GM19455 (cell line): ENCODE measurements at regions not wholly inside any gene's neighbourhood (a gene's known extent, or its start where the extent isn't known, plus 50 kb on each side); places are given as distances from the start of the nearest gene placed in this dataset.

ENCODE experiments used
- ATAC-seq: cut with Tn5 transposase; IDR thresholded peaks from one replicate; pipeline ENCODE4 v1.9.1; 2021; ENCODE audit not compliant: unreplicated experiment

DNA sequence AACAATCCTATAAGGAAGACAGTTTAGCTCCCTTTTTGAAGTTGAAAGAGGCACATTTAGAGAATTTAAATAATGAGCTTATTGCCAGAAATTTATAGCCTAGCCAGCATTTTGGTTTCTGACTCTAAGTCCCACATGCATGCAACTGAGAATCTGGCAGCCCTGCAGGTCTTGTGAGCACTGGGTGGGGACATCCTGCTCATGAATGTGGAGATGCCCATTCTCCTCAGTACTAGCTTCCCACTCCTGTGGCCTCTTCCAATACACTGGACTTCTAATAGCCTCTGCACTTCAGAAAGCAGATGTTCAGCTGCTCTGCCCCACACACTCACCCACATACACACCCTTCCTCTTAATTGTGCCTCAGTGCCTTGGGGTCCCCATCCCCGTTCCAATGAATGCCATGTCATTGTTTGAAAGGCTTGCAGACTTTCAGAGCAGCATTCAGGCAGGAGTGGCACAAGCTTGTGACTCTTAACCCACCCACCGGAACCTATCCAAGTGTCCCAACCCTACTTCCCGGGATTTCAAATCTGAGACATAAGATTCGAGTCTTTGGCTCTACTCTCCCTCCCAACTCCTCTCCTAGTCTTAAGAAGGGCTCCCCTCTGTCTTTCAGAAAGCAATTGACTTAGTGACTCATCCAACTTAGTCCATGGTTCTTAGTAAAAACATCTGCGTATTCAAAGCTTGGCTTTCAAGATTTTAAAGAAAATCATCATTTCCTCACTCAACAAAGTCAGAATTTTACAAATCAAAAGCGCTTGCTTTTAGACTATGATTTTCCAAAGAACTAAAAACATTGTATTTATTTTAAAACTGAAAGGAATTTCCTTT, 80.0 kb upstream of the FREM2 start:
- ATAC-seq, result no peak

DNA sequence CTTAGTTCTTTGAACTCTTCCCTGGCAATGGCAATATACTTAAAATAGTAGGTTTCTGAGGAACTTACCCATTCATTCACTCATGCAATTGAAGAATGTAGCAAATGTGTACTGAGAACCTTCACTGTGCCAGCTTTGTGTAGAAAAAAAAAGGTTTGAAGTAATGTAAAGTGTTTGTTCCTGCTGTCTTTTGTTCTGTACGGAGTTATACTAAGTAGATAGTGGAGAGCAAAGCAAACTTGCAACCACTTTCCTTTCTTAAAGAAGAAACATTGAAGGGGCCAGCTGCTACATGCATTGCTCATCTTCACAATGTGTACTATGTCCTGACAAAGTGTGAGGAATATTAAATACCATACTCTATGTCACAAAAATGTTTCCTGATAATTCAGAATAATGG, 68.9 kb upstream of the FREM2 start:
- no peak for ATAC-seq

DNA sequence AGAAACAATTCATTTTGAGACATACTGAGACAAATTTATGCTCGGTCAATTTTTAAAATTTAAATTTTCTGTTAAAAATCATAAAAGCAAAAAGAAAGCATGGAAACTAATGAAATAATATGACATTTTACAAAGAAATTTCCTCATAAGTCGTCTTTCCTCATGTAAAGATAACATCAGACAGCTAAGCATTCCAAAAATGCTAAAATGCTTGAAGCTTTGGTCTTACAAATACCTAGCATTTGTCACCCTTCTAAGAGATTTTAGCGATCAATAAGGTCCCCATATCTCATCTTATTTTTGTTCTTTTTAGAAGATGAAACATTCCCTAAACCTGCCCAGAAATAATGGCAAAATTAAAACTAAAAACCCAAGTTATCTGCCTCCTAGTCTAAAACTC, 68.5 kb upstream of the FREM2 start:
- ATAC-seq, result no peak

DNA sequence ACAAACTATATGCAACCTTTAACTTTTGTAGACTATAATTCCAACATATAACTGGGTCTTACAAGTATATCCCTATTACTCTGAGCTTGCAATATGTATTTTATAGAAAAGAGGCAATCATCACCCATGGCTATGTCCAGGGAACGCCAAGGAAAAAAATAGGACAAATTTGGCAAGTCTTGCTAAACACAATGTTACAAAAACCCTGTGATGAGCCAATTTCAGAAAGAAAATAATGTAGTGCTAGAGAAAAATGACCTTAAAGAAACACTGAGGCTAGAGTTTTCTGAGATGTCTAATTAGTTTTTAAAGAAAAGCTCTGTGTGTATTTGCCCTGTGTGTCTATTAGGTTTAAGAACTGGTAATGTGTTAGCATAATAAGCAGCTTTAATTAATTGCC, 68.0 kb upstream of the FREM2 start:
- no peak for ATAC-seq

DNA sequence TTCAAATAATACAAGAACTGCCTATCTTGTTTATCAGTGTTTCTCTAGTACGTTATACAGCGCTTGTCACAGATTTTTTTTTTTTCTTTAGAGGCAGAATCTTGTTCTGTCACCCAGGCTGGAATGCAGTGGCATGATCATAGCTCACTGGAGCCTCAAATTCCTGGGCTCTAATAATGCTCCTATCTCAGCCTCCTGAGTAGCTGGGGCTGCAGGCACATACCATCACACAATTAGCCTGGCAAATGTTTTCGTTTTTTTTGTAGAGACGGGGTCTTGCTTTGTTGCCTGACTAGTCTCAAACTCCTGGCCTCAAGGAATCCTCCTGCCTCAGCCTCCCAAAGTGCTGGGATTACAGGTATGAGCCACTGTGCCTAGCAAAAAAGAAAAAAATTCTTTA, 66.0 kb upstream of the FREM2 start:
- no peak for ATAC-seq

DNA sequence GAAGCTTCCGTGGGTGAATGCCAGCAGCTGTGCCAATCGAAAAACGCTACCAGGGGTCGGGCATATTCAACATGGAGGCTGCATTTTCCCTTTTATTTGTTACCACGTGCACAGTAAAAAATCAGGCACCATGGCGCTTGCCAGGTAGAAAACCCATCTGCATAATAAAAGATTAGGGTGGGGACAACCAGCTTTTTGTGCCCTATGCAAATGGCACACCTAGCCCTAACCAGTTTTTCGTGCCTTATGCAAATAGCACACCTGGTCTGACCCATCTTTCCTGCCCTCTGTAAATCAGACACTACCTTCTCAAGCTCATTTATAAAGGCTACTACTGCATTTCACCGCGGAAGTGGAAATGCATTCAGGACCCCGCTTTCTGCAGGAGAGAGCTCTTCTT, 62.1 kb upstream of the FREM2 start:
- ATAC-seq, result no peak

DNA sequence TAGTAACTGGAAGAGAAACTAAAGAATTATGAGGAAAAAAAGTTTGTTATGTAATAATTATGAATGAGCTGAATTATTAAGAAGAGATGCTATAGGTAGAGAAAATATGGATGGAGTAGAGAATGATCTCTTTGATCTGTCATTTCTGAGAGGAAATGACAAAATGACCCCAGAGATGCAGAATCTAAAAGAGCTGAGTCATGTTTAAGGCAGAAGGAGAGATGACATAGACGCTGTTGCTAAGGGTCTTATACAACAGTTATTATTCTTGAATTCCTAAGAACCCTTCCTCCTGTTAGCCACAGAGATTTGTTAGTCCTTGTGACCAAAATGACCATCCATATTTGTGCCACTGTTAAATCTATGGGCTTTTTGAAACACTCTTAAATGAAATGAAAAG, 58.3 kb upstream of the FREM2 start:
- no peak for ATAC-seq

DNA sequence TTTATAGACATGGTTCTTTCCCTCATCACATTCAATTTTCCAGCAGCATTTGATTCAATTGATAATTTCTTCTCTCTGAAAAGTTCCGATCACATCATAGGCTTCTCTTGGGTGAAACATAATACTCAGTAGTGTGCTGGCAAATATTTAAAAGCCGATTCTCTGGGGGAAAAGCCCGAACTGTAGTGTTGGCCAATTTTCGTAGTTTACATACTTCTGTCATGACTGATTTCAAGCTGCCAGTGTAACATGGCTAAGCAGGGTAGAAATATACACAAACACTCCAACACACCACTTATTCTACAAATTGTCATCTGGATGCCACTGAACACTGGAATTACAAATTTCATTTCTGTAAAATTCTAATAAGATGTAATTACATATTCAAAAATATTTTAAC, 56.1 kb upstream of the FREM2 start:
- ATAC-seq, result no peak

DNA sequence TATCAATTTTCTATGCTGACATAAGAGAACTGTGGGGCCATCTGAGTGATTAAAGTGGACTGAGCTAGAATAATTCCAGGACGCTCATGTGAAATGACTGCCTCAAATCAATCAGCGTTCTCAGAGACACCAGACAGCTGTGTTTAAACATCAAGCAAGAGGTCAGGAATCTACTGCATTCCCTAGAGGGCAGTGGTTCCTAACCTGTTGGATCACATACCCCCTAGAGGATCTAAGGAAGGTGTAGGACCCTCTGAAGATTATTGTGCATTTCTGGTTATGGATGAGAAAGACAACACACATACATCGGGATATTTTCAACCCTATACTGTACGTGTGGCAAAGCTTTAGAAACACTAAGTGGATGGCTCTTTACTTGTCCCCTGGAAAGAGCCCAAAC, 51.8 kb upstream of the FREM2 start:
- ATAC-seq, result no peak

DNA sequence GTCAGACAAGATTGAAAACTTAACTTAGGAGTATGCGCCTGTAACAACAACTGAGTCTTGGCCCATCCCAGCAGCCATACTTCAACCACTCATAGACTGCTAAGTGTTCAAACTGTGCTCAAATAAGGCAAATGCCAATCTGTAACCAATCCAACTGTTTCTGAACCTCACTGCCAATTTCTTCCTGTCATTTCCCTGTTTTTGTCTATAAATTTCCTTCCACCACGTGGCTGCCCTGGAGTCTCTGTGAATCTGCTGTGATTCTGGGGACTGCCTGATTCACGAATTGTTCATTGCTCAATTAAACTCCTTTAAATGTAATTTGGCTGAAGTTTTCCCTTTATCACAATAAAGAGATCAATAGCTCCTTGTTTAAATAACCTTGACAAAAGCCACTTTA, 50.8 kb upstream of the FREM2 start:
- ATAC-seq, result no peak

DNA sequence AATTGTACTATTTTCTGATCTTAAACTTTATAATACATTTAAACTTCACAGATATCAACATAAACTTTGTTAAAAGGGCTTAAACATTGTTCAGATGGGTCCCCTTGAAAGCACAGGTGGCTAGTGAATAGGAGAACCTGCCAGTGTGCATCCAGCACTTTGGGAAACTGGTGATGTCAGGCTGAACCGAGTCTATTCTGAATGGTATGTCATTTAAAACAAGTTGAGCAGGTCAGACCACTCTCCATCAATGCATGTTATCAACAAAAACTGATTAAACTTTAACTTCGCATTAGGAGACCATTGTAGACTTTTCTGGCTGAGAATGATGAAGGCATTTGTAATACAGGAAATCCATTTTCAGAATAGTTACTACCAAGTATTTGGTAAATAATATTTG, 50.1 kb upstream of the FREM2 start:
- no peak for ATAC-seq
